ENCODE measurements at regions not wholly inside any gene's neighbourhood (a gene's known extent, or its start where the extent isn't known, plus 50 kb on each side); places are given as distances from the start of the nearest gene placed in this dataset.

DNA sequence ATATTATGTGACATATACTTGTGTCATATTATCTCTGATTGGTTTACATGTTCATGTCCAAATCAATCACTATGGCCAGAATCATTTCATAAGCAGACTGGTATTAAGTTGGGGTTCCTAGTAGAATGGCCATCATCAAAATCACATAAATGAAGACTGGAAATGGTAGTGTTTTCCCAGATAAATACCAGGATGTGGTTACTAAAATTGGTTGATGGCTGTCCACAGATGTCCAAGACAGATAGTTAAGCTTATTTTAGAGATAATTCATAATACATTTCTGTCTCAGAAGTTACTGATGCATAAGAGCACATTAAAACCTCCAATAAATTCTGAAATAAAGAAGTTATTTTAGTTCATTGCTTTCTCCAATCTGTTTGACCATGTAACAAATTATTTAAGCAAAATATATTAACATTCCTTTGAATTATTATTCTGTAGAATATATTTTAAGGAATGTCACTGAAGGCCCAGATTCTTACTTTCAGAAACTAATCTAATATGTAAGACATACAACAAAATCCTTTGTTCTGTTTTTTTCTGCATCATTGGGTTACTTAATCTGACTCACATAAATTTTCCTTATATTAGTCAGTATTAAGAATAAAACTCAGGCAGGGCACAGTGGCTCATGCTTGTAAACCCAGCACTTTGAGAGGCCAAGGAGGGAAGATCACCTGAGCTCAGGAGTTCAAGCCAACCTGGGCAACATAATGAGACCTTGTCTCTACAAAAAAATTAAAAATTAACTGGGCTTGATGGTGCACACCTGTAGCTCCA, 483.9 kb downstream of the PTPRC start:
- no peak overlapping the region for H3K4me3 Mint-ChIP-seq
- DNase-seq (ENCODE audit: low spot score in 2 of 2): no peak
- no peaks in the 10 kb centered on the region for H3K9me3 Mint-ChIP-seq
- H3K27ac Mint-ChIP-seq: no peak overlapping the region
- H3K4me1 Mint-ChIP-seq: no peaks in the 10 kb centered on the region
- H3K36me3 Mint-ChIP-seq: no peaks in the 10 kb centered on the region
- ATAC-seq (ENCODE audit: low read depth): no peak
- no peaks in the 10 kb centered on the region for H3K27me3 Mint-ChIP-seq

GRCh38 chr1:199123615-199124014, 484.8 kb downstream of the PTPRC start:
- H3K4me1 Mint-ChIP-seq: no peaks in the 10 kb centered on the region
- DNase-seq (ENCODE audit: low spot score in 2 of 2) (no peak), ATAC-seq (ENCODE audit: low read depth) (no peak)
- no peaks in the 10 kb centered on the region for H3K36me3 Mint-ChIP-seq
- H3K27ac Mint-ChIP-seq: no peak overlapping the region
- no peak overlapping the region for H3K4me3 Mint-ChIP-seq
- no peaks in the 10 kb centered on the region for H3K27me3 Mint-ChIP-seq
- no peaks in the 10 kb centered on the region for H3K9me3 Mint-ChIP-seq

DNA sequence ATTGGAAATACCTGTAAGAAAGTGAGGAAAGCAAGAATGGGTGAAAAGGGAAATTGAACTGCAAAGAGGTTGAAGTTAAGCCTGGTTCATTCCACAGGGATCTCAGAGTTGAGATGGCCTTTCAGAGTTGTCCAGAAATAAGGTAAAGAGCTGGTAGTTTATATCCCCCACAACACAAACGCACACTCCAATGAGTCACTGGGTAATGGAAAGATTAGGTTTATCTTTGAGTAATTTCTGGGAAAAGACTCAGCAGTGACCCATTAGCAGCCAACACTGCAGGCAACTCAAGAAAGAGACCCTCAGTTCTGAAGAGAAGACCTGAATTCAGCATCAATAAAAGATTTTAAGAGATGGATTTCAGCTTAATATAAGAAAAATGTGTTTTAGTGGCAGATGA, 485.5 kb downstream of the PTPRC start:
- DNase-seq (ENCODE audit: low spot score in 2 of 2) (no peak), ATAC-seq (ENCODE audit: low read depth) (no peak)
- Mint-ChIP-seq H3K4me1 (no peaks in the 10 kb centered on the region), H3K4me3 (no peak overlapping the region), H3K36me3 (no peaks in the 10 kb centered on the region), H3K27me3 (no peaks in the 10 kb centered on the region), H3K9me3 (no peaks in the 10 kb centered on the region), H3K27ac (no peak overlapping the region)

- no peaks in the 10 kb centered on the region for H3K36me3 Mint-ChIP-seq
- peaks cover 6% of the 10 kb centered on the region for H3K4me1 Mint-ChIP-seq
- H3K27ac Mint-ChIP-seq: no peak overlapping the region
- DNase-seq (ENCODE audit: low spot score in 2 of 2) (no peak), ATAC-seq (ENCODE audit: low read depth) (no peak)
- no peaks in the 10 kb centered on the region for H3K27me3 Mint-ChIP-seq
- H3K4me3 Mint-ChIP-seq: no peak overlapping the region
- peaks cover 4% of the 10 kb centered on the region for H3K9me3 Mint-ChIP-seq
Observed at GRCh38 chr1:199129247-199129646, 490.4 kb downstream of the PTPRC start.

DNA sequence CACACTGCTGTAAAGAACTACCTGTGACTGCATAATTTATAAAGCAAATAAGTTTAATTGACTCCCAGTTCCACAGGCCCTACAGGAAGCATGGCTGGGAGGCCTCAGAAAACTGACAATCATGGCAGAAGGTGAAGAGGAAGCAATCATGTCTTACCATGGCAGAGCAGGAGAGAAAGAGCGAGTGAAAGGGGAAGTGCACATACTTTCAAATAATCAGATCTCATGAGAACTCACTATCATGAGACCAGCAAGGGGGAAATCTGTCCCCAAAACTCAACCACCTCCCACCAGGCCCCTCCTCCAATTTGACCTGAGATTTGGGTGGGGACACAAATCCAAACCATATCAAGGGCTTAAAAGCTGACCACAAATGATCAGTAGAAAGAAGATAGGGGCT, 493.2 kb downstream of the PTPRC start:
- Mint-ChIP-seq H3K9me3 (peaks cover 4% of the 10 kb centered on the region), H3K4me3 (no peak overlapping the region), H3K36me3 (no peaks in the 10 kb centered on the region), H3K4me1 (peaks cover 6% of the 10 kb centered on the region), H3K27ac (peak overlapping the region; percentile 43), H3K27me3 (no peaks in the 10 kb centered on the region)
- DNase-seq (ENCODE audit: low spot score in 2 of 2): peak in 1 of 2 donors; percentile 18
- peak; percentile 78 for ATAC-seq (ENCODE audit: low read depth)

GRCh38 chr1:199135901-199136300, 497.1 kb downstream of the PTPRC start:
- Mint-ChIP-seq H3K27ac (no peak overlapping the region), H3K36me3 (no peaks in the 10 kb centered on the region), H3K9me3 (peaks cover 4% of the 10 kb centered on the region), H3K4me1 (peaks cover 6% of the 10 kb centered on the region), H3K4me3 (no peak overlapping the region), H3K27me3 (peaks cover 2% of the 10 kb centered on the region)
- ATAC-seq (ENCODE audit: low read depth) (no peak), DNase-seq (ENCODE audit: low spot score in 2 of 2) (no peak)

GRCh38 chr1:199138061-199138460, 499.2 kb downstream of the PTPRC start:
- Mint-ChIP-seq H3K27me3 (peaks cover 5% of the 10 kb centered on the region), H3K4me3 (no peak overlapping the region), H3K4me1 (no peaks in the 10 kb centered on the region), H3K9me3 (no peaks in the 10 kb centered on the region), H3K36me3 (no peaks in the 10 kb centered on the region), H3K27ac (no peak overlapping the region)
- DNase-seq (ENCODE audit: low spot score in 2 of 2): no peak
- ATAC-seq (ENCODE audit: low read depth): no peak

DNA sequence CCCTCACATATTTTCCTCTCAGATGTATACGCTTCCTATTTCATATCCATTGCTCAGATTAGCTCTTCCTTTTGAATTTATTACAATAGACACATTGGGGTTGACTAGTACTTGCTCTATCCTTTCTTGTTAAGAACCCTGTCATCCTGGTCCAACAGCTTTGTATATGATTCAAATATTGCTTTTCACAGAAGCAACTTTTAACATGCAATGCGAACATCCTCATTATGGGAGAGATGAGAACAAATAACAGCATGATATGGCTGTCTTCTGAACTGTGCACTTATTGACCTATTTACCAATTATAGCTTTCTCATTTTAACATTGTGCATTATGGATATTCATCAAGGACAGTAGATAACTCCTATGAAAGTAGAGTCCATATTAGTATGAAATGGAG, 510.8 kb downstream of the PTPRC start:
- ATAC-seq (ENCODE audit: low read depth): no peak
- Mint-ChIP-seq H3K4me1 (peaks cover 3% of the 10 kb centered on the region), H3K27ac (no peak overlapping the region), H3K9me3 (no peaks in the 10 kb centered on the region), H3K4me3 (no peak overlapping the region), H3K36me3 (no peaks in the 10 kb centered on the region), H3K27me3 (peaks cover 26% of the 10 kb centered on the region)
- DNase-seq (ENCODE audit: low spot score in 2 of 2): no peak

DNA sequence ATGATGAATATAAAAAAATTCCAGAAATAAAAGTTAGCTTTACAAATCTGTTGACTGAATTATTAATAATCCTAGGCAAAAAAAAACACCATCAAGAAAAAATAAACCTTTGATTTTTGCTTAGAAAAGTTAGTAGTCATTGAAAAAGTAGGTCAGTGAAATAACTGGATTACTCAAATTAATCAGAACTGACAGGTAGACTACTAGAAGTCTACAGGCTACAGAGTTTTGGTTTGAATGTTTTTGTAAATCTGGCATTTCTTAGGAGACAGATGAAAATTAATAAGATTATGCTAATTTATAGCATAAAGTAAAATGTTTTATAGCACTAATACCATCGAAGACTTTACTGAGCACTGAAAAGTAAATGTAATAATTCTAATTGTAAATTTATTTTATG, 511.9 kb downstream of the PTPRC start:
- no peak overlapping the region for H3K4me3 Mint-ChIP-seq
- peaks cover 26% of the 10 kb centered on the region for H3K27me3 Mint-ChIP-seq
- no peak overlapping the region for H3K27ac Mint-ChIP-seq
- no peaks in the 10 kb centered on the region for H3K9me3 Mint-ChIP-seq
- DNase-seq (ENCODE audit: low spot score in 2 of 2) (no peak), ATAC-seq (ENCODE audit: low read depth) (no peak)
- H3K4me1 Mint-ChIP-seq: peaks cover 3% of the 10 kb centered on the region
- H3K36me3 Mint-ChIP-seq: no peaks in the 10 kb centered on the region

DNA sequence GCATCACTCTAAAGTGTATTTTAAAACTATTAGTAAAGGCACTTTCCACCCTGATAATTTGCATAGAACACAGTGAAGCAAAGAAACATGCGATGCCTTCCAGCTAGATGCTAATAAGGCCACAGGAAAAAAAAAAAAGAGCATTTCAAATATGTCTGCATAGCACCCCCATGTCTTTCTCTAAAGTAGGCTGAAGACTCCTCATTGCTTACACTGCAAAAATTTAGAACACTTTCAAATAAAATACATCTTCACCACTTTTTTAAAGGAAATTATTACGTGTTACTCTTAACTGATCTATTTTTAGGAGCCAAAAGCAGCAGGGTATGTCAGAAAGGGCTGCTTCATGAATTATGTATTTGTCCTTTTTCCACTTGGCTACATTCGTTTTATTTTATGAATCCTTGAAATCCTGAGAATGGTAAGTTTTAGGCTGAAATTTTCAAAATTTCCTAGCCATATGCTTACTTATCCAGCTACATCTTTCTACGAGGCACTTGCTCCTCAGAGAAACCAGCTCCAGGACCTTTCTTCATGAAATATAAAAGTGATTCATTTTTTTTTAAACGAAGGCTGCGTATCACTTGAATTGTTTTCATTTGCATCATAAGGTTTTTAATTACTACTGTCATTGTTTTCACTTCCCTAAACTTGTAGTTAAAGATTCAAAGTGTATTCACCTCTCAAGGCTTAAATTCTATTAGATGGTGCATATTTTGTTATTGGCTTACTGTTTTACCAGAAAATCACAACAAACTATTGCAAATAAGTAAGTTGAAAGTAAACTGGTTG, 513.0 kb downstream of the PTPRC start:
- DNase-seq (ENCODE audit: low spot score in 2 of 2): peak in 1 of 2 donors; percentile 1
- no peaks in the 10 kb centered on the region for H3K9me3 Mint-ChIP-seq
- no peaks in the 10 kb centered on the region for H3K36me3 Mint-ChIP-seq
- peaks cover 3% of the 10 kb centered on the region for H3K4me1 Mint-ChIP-seq
- H3K27ac Mint-ChIP-seq: no peak overlapping the region
- peak; percentile 91 for ATAC-seq (ENCODE audit: low read depth)
- H3K4me3 Mint-ChIP-seq: no peak overlapping the region
- peaks cover 23% of the 10 kb centered on the region for H3K27me3 Mint-ChIP-seq

GRCh38 chr1:199152676-199153075, 513.8 kb downstream of the PTPRC start:
- no peak overlapping the region for H3K27ac Mint-ChIP-seq
- peaks cover 3% of the 10 kb centered on the region for H3K4me1 Mint-ChIP-seq
- H3K9me3 Mint-ChIP-seq: no peaks in the 10 kb centered on the region
- H3K36me3 Mint-ChIP-seq: no peaks in the 10 kb centered on the region
- peaks cover 18% of the 10 kb centered on the region for H3K27me3 Mint-ChIP-seq
- H3K4me3 Mint-ChIP-seq: no peak overlapping the region
- DNase-seq (ENCODE audit: low spot score in 2 of 2) (no peak), ATAC-seq (ENCODE audit: low read depth) (no peak)

DNA sequence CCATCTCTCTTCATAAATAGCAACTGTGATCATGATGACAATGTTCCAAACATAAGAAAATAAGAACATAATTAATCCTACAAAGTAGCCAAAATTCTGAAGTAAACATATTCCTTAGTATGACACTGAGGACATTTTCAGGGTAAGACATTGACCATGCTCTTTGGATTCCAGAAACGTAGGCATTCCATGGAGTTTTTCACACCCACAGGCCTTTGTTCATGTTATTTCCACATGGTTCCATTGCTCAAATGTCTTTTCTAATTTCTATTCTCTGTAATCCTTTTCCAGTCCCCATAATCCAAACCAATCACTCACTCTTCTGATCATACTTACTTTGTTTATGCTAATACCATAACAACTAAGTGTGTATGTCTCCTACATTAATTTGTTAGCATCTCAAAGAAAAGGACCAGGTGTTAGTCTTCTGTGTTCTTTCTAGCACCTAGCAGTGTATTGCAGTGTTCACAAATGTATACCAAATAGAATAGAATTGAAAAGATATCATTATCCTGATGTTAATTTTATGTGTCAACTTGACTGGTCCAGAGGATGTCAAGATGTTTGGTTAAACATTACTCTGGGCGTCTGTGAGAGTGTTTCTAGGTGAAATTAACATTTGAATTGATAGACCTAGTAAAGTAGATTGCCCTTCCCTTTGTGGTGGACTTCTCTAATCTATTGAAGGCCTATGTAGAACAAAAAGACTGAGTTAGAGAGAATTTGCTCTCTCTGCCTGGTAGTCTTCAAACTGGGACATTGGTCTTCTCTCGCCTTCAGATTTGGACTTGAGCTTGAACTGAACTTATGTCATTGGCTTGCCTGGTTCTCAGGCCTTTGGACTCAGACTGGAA, 516.6 kb downstream of the PTPRC start:
- no peak for ATAC-seq (ENCODE audit: low read depth)
- no peaks in the 10 kb centered on the region for H3K36me3 Mint-ChIP-seq
- DNase-seq (ENCODE audit: low spot score in 2 of 2): no peak
- no peak overlapping the region for H3K27ac Mint-ChIP-seq
- peaks cover 3% of the 10 kb centered on the region for H3K4me1 Mint-ChIP-seq
- no peak overlapping the region for H3K4me3 Mint-ChIP-seq
- no peaks in the 10 kb centered on the region for H3K9me3 Mint-ChIP-seq
- peaks cover 10% of the 10 kb centered on the region for H3K27me3 Mint-ChIP-seq

DNA sequence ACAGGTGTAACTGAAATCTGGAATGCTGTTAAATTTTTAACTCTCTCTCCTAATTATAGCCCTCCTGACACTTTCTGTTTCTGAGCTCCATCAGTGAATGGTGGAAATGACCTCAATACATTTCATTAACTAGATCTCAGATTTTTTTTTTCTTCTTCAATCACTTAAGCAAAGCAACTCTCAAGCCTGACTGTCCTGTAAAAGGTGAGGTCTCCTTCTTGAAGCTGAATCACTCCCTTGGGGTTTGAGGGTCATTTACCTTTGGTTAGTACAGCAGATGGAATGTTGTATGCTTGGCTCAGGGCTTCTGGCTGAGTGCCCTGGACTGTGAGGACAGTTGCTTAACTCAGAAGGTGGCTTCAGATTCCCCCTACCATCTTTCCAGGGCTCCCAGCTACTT, 518.7 kb downstream of the PTPRC start:
- no peaks in the 10 kb centered on the region for H3K36me3 Mint-ChIP-seq
- H3K4me1 Mint-ChIP-seq: peaks cover 9% of the 10 kb centered on the region
- H3K27me3 Mint-ChIP-seq: peaks cover 11% of the 10 kb centered on the region

More for the DNA sequence above, 518.7 kb downstream of the PTPRC start:
- Mint-ChIP-seq H3K27ac (no peak overlapping the region), H3K9me3 (peaks cover 2% of the 10 kb centered on the region), H3K4me3 (no peak overlapping the region)
- no peak for DNase-seq (ENCODE audit: low spot score in 2 of 2)
- ATAC-seq (ENCODE audit: low read depth): no peak

All from memory B cell (primary cell).